HG03108 (cell line): ENCODE measurements at regions not wholly inside any gene's neighbourhood (a gene's known extent, or its start where the extent isn't known, plus 50 kb on each side); places are given as distances from the start of the nearest gene placed in this dataset.
"Not testable (repeated sequence)": the region's sequence is repeated elsewhere in the genome, so short reads cannot be mapped to it uniquely, and the experiment has no call there.

Experiments used
- ATAC-seq: cut with Tn5 transposase; IDR thresholded peaks from one replicate; pipeline ENCODE4 v1.9.1; 2021; ENCODE audit warnings: moderate library complexity; ENCODE audit not compliant: unreplicated experiment

GRCh38 chr11:87779276-87780067 is 395.8 kb downstream of the RAB38 start:
- ATAC-seq = no peak

- ATAC-seq = no peak
Observed at GRCh38 chr11:87778357-87778756, 396.9 kb downstream of the RAB38 start.

- ATAC-seq = no peak
Observed at GRCh38 chr11:87775036-87775435, 400.2 kb downstream of the RAB38 start.

GRCh38 chr11:87769661-87770060 is 405.6 kb downstream of the RAB38 start:
- ATAC-seq = no peak

GRCh38 chr11:87767615-87768014 is 407.6 kb downstream of the RAB38 start:
- no peak for ATAC-seq

GRCh38 chr11:87764075-87764474 is 411.2 kb downstream of the RAB38 start:
- ATAC-seq = not testable (repeated sequence)

GRCh38 chr11:87754685-87755084 is 420.6 kb downstream of the RAB38 start:
- ATAC-seq = no peak

GRCh38 chr11:87753143-87753542 is 422.1 kb downstream of the RAB38 start:
- ATAC-seq = no peak

- no peak for ATAC-seq
Observed at GRCh38 chr11:87743007-87743406, 432.2 kb downstream of the RAB38 start.

- no peak for ATAC-seq
Observed at GRCh38 chr11:87740968-87741367, 434.3 kb downstream of the RAB38 start.

- ATAC-seq = no peak
Observed at GRCh38 chr11:87740451-87740850, 434.8 kb downstream of the RAB38 start.

- no peak for ATAC-seq
Observed at GRCh38 chr11:87739766-87740165, 435.5 kb downstream of the RAB38 start.

GRCh38 chr11:87739261-87739660 is 436.0 kb downstream of the RAB38 start:
- ATAC-seq = no peak

GRCh38 chr11:87736928-87737327 is 438.3 kb downstream of the RAB38 start:
- ATAC-seq = no peak

- no peak for ATAC-seq
Observed at GRCh38 chr11:87726506-87726905, 448.7 kb downstream of the RAB38 start.

- ATAC-seq = no peak
Observed at GRCh38 chr11:87724358-87724757, 450.9 kb downstream of the RAB38 start.

- no peak for ATAC-seq
Observed at GRCh38 chr11:87722756-87723565, 452.3 kb downstream of the RAB38 start.

- no peak for ATAC-seq
Observed at GRCh38 chr11:87719326-87720073, 455.7 kb downstream of the RAB38 start.

GRCh38 chr11:87712802-87713202 is 462.4 kb downstream of the RAB38 start:
- ATAC-seq = no peak

- ATAC-seq = no peak
Observed at GRCh38 chr11:87712391-87712790, 462.9 kb downstream of the RAB38 start.

GRCh38 chr11:87703589-87703988 is 471.7 kb downstream of the RAB38 start:
- not testable (repeated sequence) for ATAC-seq
